ENCODE measurements at regions not wholly inside any gene's neighbourhood (a gene's known extent, or its start where the extent isn't known, plus 50 kb on each side); places are given as distances from the start of the nearest gene placed in this dataset.
"Not testable (repeated sequence)": the region's sequence is repeated elsewhere in the genome, so short reads cannot be mapped to it uniquely, and the experiment has no call there.

DNA sequence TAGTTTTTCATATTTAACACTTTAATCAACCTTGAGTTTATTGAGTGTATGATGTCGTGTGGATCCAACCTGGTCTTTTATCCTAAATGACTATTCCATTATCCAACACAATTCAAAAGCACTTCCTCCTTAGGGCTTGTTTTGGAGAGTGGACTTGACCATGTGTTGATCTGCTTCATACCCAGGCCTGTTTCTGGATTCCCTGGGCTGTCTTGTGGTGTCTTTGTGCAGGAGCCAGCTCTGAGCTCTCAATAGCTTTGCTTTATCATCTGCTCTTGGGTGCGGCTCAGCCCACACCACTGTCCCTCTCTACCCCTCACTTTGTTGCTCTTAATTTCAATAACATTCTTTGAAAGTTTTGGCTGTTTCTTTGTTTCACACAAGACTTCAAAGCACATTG lies 70.9 kb upstream of the CHST15 start:
- DNase-seq (ENCODE audit: low spot score) = no peak

DNA sequence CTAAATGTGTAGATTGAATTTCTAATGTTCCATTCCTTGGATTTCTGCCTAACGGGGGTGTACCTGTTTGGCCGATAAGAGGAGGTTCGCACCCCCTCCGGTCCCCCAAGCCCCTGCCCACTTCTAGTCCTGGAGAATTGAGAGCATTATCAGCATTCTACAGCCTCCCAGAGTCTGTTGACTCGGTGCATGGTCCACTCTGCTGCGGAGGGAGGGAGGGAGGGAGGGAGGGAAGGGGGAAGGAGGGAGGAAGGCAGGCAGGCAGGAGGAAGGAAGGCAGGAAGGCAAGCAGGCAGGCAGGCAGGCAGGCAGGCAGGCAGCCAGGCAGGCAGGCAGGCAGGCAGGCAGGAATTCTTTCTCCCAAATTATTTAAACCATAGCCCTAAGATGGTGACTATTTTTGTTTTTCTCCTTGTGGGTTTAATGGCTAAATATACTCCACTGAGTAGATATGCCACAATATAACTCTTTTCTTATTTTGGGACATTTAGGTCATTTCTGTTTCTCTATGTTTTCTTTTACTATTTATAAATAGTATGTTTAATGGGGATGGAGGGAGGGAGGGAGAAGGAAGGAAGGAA lies 69.5 kb upstream of the CHST15 start:
- no peak for DNase-seq (ENCODE audit: low spot score)

DNA sequence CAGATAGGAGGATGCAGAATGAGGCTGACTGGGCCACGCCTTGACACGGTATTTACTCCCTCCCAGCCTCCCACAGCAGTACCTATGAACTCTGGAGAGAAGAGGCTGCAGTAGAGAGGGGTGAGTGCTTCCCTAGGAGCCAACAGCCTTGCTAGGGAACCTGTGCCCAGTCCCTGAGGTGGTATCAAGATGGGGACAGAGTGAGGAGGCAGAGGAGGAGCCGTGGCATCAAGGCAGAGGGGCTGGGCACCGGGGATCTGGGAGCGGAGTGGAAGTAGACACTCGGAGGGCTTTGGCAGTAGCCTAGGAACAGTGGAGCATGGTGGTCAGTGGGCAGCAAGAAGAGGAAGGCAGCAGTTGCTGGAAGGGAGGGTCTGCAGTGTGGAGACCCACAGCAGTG lies 68.7 kb upstream of the CHST15 start:
- DNase-seq (ENCODE audit: low spot score) = no peak

DNA sequence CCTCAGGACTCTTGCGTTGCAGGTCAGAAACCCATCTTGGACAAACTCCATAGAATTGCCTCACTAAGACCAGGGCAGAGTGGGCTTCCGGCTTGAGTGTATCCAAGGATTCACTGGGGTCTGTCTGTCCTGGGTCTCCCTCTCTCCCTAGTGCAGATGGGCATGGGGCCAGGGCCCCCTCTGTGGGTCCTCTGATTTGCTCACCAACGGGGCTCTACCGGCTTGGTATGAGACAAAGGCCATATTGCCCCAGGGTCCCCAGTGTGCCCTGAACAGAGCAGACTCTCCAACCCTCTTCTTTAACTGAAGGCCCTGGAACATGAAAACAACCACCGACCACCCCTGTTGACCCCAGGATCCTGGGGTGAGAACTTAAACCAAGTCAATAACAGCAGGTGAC lies 68.2 kb upstream of the CHST15 start:
- no peak for DNase-seq (ENCODE audit: low spot score)

DNA sequence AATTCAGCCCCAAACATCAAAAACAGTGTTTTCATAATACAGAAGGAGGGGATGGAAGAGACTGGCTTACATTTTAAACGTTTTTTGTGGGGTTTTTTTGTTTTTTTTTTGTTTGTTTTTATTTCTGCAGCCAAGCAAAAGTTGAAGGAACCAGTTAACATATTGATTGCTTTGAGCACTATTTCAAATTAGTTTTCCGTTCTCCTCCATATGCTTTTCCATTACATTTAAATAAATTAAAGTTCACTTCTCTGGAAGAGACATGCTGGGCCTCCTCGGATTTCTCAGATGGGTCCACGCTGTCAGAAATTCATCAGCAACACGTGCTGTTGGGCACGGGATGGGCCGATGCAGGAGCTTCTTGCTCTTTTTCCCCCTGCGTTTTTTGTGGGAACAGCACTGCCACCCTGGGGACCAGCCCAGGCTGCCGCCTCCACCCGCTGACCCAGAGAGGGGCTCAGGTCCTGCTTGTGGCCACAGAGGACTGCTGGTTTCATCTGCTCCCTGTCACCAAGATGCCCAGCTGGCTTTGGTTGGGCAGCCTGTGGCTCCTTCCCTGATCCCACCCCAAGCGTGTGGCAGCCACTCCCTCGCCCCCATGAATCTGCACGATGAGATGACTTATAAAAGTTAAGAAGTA lies 67.7 kb upstream of the CHST15 start:
- no peak for DNase-seq (ENCODE audit: low spot score)

DNA sequence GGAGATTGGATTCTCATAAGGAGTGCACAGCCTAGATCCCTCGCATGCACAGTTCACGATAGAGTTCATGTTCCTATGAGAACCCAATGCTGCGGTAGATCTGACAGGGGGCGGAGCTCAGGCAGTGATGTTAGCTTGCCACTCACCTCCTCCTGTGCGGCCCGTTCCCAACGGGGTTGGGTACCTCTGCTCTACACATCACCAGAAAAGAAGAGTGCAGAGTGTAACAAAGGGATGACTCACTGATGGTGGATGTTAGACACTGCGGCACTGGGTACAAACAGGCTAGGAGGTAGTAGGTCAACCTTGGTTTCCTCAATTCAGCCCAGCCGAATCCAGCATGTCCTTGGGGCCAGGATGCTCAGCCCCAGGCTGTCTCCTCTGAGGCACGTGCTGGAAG lies 66.8 kb upstream of the CHST15 start:
- no peak for DNase-seq (ENCODE audit: low spot score)

DNA sequence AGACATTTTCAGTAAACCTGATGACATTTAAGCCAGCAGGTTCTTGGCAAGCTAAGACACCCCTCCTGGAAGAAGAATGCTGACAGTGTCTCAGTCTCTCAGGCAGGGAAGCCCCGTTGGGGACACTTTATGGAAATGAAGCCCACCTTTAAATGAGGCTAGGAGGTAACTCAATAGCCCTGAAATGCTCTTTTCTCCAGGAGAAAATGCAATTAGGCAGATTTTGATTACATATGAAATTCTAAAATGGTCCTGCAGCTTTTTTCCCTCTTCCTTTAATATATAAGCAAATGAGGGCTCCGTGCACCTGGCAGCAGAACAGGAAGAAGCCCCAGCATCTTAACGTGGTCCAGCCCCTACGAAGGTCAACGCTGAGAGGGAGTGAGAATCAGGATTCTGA lies 65.8 kb upstream of the CHST15 start:
- DNase-seq (ENCODE audit: low spot score) = no peak

DNA sequence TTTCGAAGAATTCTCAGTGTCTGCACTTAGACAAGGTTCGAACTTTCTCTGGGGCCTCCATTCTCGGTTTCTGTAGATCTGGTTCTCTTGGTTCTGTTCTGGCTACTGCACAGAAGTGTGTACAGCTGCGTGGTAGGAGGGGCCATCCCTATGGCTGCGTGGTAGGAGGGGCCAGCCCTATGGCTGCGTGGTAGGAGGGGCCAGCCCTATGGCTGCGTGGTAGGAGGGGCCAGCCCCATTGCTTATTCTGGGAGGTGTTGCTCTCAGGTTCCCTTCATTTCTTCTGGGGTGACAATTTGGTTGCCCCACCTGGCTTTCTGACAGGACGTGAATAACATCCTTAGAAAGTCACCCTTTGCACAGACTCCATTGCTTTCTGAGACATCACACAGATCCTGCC lies 65.2 kb upstream of the CHST15 start:
- no peak for DNase-seq (ENCODE audit: low spot score)

DNA sequence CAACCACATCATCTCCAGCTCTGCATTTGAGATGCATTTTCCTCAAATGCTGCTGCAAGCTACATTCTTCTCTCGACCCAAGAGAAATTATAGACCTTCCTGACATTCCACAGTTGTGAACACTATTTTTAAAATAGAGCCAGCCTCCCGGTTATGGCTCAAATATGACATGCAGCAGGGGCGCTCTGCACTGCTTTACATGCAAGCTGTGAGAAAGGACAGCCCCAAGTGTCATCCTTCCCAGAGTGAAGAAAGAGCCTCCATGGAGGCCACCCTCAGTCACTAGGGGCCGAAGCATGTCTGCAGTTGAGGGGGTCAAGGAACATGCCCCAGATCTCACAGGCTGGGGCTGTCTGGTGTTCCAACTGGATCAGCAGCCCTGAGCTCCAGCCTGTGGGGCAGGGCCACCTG lies 63.9 kb upstream of the CHST15 start:
- DNase-seq (ENCODE audit: low spot score) = no peak

DNA sequence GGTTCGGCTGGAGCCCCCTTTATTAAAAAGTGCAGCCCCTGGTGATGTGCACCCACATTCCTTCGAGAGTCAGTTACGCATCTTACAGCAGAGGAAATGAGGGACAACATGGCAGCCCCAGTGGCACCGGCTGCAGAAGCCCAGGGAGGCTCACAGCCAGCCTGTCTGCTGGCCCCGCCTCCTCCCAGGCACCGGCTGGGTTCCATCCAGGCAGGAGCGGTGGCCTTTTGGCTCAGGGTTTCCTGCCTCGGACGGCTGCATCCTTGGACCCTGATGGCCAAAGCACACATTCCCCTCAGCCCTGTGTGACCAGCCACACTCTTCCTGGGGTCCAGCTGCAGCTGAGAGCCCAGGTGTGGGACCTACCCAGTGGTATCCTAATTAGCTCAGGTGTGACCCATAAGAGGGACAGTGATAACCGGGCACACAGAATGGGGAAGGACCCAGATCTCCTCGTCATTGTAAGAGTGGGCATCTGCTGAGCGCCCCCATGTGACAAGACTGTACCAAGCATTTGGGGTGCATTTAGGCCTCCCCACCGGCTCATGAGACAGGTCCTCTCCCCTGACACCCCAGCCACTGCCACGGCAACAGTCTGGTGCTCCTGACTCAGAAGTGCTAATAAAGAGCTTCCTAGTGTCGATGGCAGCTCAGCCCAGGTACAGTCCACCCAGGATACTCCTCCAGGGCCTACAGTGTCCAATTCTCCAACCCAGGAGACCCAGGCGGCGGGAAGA lies 63.3 kb upstream of the CHST15 start:
- DNase-seq (ENCODE audit: low spot score) = no peak

DNA sequence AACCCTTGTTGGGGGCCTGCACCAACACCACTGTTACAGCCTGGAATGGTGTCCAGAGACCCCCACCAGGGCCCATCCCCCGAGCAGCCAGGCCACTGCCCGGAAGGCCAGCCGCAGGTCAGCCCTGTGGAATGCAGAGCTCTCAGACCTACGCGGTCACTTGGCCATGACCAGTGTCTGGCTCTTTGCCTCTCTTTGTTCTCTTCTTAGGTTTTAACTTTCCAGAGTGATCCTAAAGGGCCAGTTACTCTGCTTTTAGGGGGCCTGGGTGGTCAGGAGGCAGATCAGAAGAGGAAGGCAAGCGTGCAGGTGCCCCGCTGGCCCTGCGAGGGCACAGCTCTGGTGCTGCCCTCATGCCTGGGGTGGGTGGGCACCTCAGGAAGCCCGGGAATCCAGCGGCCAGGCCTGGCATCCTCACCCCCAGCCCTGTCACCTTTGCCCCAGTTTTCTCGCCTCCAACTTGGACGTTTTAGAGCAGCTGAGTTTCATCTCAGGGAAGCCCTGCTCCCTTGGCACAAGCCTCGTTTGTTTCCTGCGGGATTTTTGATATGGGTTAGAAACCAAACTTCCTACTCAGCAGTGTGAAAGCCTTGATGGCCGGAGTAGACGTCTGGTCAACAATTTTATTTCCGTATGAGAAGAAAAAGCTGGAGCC lies 62.5 kb upstream of the CHST15 start:
- no peak for DNase-seq (ENCODE audit: low spot score)

DNA sequence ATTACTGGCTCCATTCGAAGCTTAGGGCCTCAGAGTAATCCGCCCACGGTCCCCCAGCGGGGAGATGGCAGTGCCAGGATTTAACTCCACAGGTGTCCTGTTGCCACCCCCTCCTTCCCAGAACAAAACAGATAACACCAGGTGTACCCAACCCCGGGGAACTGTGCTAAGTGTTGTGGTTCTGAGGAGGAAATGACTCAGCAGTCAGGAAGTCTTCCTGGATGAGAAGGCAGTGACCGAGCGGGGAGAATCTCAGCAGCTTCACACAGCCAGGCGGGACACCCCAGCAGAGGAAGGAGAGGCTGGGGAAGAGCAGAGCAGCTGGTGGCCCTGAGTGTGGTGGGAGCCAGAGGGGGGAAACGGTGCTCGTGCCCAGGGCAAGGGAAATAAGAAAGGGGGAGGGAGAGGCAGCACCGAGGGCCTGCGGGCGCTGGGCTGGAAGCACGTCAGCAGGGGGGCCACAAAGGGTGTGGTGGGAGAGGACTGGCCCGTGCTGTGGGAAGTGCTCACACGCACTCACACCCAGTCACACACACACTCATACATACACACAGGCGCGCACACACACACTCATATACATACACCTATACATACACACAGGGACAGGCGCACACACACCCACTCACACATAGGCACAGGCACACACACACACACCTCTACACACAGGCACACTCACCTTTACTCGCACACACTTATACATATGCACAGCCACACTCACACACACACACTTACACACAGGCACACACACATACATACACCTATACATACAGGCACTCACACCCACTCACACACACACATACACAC lies 59.8 kb upstream of the CHST15 start:
- DNase-seq (ENCODE audit: low spot score) = peak; percentile 38

DNA sequence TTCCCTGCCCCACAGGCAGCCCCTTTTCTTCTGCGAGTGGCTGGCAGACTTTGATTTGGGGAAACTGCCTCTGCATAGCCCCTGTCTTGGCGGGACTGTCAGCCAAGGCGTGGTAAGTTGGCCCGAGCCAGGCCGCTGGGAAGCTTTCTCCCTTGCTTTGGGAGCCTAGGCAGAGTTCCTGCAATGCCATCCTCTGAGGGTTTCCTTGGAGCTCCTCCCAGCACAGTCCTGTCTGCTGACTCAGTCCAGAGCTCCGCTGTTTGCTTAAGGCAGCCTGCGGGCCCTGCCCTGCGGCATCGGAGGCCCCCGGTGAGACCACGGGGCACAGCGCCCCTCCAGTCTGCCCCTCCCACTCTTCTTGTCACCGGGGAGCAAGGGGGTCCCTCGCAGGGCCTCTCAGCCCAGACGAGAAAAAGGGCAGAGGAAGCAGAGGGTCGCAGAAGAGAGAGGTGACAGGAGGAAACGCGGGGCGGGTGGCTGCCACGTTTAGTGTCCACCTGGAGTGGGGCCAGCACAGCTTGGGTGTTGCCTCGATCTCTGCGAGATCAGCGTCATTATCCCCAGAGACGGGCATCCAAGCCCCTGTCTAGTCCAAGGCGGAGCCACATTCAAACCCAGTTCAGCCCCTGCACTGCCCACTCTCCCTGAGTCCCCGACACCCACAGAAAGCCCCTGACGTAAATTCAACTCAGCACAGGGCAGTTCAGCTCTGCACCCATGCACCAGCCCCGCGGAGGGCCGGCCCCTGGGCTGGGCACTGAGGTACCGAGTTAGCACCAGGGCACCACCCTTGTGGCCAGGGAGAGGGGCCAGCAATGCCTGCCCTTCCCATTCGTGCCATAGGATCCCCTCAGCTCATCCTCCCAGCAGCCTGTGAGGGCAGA lies 59.0 kb upstream of the CHST15 start:
- no peak for DNase-seq (ENCODE audit: low spot score)

DNA sequence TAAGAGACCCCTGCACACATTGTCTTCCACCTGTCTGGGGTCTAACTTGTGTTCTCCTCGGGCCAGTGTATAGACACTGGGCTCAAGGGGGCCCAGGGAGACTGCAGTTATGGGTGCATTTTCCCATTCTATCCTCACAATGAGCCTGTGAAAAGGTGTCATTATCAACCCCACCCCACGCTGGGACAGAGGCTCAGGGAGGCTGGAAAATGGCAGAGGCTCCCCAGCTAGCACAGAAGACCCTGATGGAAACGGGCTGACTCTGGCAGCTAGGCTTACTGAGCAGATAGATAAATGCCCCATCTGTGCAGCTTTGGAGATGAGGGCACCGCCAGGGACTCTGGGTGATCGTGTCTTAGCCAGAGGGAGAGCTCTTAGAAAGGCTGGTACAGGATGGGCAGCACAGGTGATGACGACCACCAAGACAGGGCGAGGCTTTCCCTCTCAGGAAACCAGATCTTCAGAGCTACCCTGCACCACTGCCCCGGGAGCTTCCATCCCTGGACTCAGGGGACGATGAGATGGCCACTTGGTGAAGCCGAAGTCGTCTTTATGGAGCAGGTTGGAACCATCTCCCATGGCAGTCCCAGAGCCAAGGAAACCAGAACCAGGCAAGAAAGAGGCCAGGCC lies 58.2 kb upstream of the CHST15 start:
- DNase-seq (ENCODE audit: low spot score) = no peak

DNA sequence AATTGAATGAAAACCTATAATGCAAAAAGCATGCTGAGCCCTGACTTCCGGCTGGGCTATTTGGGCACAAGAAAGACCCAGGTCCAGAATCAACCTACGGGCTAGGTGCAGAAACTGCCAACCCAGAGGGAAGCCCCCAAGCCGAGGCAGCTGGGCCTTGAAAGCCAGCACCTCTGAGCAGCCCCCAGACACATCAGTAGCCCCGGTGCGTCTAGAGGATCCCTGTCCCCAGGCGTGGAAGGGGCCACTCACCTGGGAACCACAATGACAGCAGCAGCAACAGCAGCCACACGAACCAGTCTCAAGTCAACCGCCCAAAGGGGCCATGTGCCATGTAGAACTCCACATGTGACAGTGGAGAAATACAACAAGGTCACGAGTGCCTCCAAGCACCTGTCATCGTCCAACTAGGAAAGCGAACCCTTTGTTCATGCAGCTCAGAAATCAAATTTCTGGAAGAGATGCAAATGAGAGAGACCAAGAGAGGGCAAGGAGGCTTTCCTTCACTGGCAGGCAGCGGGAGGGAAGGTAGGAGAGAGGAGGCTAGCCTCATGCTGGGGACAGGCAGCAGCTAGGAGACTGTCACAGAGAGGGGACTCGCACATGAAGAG lies 57.5 kb upstream of the CHST15 start:
- DNase-seq (ENCODE audit: low spot score) = no peak

DNA sequence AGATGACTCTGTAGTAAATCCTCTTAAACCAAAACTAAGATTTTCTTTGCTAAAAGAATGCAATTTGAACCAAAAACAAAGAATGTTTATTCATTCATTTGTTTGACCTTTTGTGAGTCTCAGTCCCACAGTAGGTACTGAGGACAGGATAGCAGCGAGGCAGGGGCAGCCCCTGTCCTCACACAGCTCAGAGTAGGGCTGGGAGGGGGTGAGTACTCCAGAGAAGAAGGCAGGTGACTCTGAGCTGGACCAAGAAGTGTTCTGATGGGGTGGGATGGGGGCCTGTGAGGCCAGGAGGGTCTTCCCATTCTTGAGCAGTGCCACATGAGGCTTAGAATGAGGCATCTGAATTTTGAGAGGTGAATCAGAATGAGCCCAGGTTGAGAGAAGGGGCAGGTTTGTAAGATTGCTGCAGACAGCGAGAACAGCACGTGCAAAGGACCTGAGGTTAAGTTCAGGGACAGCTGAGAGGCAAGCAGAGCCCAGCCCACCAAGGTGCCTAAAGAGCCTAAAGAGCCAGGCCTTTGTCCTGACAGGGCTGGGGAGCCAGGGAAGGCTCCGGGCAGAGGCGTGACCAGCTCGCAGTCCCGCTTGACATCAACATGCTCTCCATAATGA lies 56.9 kb upstream of the CHST15 start:
- no peak for DNase-seq (ENCODE audit: low spot score)

DNA sequence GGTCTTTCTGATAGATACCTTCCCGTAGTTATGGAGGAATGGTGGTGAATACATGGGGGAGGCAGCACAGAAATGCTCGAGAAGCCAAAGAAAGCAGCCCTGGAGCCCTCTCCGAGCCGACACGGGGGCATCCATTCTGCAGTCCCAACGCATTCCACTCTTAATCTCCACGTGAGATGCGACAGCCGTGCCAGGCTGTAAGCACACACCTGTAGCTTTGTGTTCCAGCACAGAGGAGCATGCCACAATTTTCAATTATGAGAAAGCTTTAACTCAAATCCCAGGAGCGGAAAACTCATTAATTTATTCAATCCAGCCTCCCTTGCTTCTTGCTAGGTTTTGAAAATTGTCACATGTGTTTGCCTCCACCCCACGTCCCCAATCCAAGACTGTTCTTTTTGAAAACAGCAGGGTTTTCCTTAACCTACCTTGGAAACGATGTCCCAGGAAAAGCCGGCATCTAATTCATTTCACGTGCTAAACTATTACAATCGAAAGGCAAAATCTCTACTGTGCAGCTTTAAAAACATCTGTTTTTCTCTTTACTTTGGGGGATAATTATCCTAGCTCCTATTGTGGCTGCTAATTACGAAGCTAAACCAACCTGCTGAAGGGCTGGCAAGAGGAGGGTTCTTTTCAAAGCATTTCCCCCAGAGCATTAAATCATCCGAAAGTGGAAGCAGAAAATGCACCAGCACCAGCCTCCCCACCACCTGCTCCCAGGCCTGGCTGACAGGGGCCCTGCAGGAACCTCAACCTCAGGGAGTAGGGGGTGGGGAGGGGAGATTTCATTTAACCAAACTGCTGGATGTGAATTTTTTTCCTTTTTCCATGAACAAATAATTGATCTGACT lies 56.0 kb upstream of the CHST15 start:
- no peak for DNase-seq (ENCODE audit: low spot score)

DNA sequence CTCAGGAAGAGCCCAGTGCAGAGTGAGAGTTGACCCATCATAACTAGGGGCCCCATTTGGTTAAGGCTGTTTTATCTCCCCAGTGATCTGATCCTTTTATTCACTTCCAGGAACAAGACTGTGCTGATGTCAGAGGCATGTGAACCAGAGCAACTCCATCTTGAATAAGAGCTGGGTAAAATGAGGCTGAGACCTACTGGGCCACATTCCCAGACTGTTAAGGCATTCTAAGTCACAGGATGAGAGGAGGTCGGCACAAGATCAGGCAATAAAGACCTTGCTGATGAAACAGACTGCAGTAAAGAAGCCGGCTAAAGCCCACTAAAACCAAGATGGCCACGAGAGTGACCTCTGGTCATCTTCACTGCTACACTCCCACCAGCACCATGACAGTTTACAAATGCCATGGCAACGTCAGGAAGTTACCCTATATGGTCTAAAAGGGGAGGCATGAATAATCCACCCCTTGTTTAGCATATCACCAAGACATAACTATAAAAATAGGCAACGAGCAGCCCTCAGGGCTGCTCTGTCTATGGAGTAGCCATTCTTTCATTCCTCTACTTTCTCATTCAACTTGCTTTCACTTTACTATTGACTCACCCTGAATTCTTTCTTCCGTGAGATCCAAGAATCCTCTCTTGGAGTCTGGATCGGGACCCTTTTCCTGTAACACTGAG lies 55.3 kb upstream of the CHST15 start:
- DNase-seq (ENCODE audit: low spot score) = not testable (repeated sequence)

All from HuH-7.5 (cell line).